ENCODE measurements at regions not wholly inside any gene's neighbourhood (a gene's known extent, or its start where the extent isn't known, plus 50 kb on each side); places are given as distances from the start of the nearest gene placed in this dataset.

DNA sequence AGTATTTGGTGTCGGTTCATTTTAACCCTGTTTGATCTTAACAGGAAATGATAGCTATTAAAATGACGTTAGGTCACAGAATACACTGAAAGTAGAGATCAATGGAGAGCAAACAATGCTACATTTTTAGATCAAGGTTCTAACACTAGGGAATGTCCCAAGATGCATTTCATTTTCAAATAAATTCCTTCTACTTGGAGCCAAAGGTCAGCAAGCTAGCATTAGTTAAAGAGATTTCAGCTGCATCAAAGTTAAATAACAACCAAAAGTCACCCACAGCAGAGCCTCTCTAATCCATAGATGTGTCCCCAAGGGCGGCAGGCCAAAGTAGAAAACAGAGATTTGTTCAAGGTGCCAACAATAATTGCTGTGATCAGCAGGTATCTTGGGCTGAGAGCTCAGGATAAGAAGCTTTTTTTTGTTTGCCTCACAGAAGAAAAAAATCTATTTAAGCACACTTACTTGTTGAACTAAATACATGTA, 1233.6 kb upstream of the TMEFF2 start (continued):
- TF ChIP-seq AHDC1 (CRISPR knock-in tag; IDR thresholded peaks at IDR 0.05; ENCODE audit: borderline replicate concordance): peak; percentile 99; the same call in 1 of the 2 replicates
- TF ChIP-seq, protein P1, sequence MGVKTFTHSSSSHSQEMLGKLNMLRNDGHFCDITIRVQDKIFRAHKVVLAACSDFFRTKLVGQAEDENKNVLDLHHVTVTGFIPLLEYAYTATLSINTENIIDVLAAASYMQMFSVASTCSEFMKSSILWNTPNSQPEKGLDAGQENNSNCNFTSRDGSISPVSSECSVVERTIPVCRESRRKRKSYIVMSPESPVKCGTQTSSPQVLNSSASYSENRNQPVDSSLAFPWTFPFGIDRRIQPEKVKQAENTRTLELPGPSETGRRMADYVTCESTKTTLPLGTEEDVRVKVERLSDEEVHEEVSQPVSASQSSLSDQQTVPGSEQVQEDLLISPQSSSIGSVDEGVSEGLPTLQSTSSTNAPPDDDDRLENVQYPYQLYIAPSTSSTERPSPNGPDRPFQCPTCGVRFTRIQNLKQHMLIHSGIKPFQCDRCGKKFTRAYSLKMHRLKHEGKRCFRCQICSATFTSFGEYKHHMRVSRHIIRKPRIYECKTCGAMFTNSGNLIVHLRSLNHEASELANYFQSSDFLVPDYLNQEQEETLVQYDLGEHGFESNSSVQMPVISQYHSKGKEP (CRISPR knock-in tag; IDR thresholded peaks at IDR 0.05): no peak
- TF ChIP-seq FOXA3 (CRISPR knock-in tag; IDR thresholded peaks at IDR 0.05): peak; percentile 97
- TF ChIP-seq BRCA1 (CRISPR knock-in tag; IDR thresholded peaks at IDR 0.05): no peak
- TF ChIP-seq NONO (IDR thresholded peaks at IDR 0.05): no peak
- TF ChIP-seq NONO (CRISPR knock-in tag; conservative IDR thresholded peaks at IDR 0.05): peak; percentile 64; the same call in 1 of the 2 replicates
- TF ChIP-seq, protein P2, sequence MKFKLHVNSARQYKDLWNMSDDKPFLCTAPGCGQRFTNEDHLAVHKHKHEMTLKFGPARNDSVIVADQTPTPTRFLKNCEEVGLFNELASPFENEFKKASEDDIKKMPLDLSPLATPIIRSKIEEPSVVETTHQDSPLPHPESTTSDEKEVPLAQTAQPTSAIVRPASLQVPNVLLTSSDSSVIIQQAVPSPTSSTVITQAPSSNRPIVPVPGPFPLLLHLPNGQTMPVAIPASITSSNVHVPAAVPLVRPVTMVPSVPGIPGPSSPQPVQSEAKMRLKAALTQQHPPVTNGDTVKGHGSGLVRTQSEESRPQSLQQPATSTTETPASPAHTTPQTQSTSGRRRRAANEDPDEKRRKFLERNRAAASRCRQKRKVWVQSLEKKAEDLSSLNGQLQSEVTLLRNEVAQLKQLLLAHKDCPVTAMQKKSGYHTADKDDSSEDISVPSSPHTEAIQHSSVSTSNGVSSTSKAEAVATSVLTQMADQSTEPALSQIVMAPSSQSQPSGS (CRISPR knock-in tag; IDR thresholded peaks at IDR 0.05): peak; percentile 95; the same call in 1 of the 2 replicates
- no peak for TF ChIP-seq ZNF530 (CRISPR knock-in tag; IDR thresholded peaks at IDR 0.05; ENCODE audit: low read depth)
- TF ChIP-seq SUZ12 (IDR thresholded peaks at IDR 0.05; ENCODE audit: low read depth, low read length): peak; percentile 23; the same call in 1 of the 2 replicates
- no peak for TF ChIP-seq PCBP2 (optimal IDR thresholded peaks at IDR 0.05; ENCODE audit: low read depth, low read length, poor library complexity, severe bottlenecking)
- TF ChIP-seq ZKSCAN5 (CRISPR knock-in tag; IDR thresholded peaks at IDR 0.05): no peak
- TF ChIP-seq BCL3 (CRISPR knock-in tag; IDR thresholded peaks at IDR 0.05): no peak
- TF ChIP-seq REPIN1 (CRISPR knock-in tag; IDR thresholded peaks at IDR 0.05; ENCODE audit: borderline replicate concordance, low read depth): peak; percentile 73; the same call in 1 of the 2 replicates
- TF ChIP-seq, protein P3, sequence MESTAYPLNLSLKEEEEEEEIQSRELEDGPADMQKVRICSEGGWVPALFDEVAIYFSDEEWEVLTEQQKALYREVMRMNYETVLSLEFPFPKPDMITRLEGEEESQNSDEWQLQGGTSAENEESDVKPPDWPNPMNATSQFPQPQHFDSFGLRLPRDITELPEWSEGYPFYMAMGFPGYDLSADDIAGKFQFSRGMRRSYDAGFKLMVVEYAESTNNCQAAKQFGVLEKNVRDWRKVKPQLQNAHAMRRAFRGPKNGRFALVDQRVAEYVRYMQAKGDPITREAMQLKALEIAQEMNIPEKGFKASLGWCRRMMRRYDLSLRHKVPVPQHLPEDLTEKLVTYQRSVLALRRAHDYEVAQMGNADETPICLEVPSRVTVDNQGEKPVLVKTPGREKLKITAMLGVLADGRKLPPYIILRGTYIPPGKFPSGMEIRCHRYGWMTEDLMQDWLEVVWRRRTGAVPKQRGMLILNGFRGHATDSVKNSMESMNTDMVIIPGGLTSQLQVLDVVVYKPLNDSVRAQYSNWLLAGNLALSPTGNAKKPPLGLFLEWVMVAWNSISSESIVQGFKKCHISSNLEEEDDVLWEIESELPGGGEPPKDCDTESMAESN (CRISPR knock-in tag; conservative IDR thresholded peaks at IDR 0.05): 0 out of 2 replicates have a peak, but pooled peaks have one; percentile 29
- TF ChIP-seq HDAC2 (CRISPR knock-in tag; IDR thresholded peaks at IDR 0.05): peak; percentile 97
- TF ChIP-seq ZSCAN30 (CRISPR knock-in tag; IDR thresholded peaks at IDR 0.05): no peak
- no peak for TF ChIP-seq ZFP82 (CRISPR knock-in tag; IDR thresholded peaks at IDR 0.05; ENCODE audit: borderline replicate concordance)
